ENCODE measurements at regions not wholly inside any gene's neighbourhood (a gene's known extent, or its start where the extent isn't known, plus 50 kb on each side); places are given as distances from the start of the nearest gene placed in this dataset.
"Not testable (repeated sequence)": the region's sequence is repeated elsewhere in the genome, so short reads cannot be mapped to it uniquely, and the experiment has no call there.

DNA sequence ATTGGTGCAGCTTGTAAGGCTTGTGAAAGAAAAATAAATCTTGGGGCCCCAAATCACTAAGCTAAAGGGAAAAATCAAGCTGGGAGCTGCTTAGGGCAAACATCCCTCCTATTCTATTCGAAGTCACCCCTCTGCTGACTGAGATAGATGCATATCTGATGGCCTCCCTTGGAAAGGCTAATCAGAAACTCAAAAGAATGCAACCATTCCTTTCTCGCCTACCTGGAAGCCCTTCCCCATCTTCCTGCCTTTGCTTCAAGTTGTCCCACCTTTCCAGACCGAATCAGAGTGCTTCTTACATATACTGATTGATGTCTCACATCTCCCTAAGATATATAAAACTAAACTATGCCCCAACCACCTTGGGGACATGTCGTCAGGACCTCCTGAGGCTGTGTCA lies 240.3 kb downstream of the SKIDA1 start:
- H3K36me3 ChIP-seq = no peaks in the 10 kb centered on the region
- no peak overlapping the region for H3K4me3 ChIP-seq
- H3K27ac ChIP-seq = no peak overlapping the region
- TF ChIP-seq, protein P1, sequence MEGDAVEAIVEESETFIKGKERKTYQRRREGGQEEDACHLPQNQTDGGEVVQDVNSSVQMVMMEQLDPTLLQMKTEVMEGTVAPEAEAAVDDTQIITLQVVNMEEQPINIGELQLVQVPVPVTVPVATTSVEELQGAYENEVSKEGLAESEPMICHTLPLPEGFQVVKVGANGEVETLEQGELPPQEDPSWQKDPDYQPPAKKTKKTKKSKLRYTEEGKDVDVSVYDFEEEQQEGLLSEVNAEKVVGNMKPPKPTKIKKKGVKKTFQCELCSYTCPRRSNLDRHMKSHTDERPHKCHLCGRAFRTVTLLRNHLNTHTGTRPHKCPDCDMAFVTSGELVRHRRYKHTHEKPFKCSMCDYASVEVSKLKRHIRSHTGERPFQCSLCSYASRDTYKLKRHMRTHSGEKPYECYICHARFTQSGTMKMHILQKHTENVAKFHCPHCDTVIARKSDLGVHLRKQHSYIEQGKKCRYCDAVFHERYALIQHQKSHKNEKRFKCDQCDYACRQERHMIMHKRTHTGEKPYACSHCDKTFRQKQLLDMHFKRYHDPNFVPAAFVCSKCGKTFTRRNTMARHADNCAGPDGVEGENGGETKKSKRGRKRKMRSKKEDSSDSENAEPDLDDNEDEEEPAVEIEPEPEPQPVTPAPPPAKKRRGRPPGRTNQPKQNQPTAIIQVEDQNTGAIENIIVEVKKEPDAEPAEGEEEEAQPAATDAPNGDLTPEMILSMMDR (IDR thresholded peaks at IDR 0.05) = no peak
- no peaks in the 10 kb centered on the region for H3K9me3 ChIP-seq
- intact Hi-C loops (cut with DNase I) = no loop called here
- DNase-seq (no peak), ATAC-seq (no peak)
- H3K4me1 ChIP-seq = no peaks in the 10 kb centered on the region
- H3K27me3 ChIP-seq (ENCODE audit: low read depth) = no peaks in the 10 kb centered on the region

DNA sequence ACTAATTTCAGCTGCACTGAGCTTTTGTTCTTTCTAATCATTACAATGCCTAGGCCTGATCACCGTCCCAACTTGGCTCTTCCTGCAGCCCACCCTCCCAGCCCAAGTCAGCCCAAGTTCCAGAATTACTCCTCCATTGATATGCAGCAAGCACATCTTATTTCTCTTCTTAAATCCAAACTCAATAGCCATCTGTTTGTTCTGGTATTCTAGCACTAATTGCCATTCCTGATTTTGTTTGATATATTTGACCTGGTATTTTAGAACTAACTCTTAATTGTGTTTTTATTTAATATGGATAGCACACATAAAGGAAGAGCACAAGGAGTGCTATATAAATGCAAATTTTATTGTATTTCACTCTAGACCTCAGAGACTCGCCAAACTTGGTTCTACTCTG lies 241.2 kb downstream of the SKIDA1 start:
- intact Hi-C loops (cut with DNase I) = no loop called here
- TF ChIP-seq, protein P1 (IDR thresholded peaks at IDR 0.05) = no peak
- no peak overlapping the region for H3K27ac ChIP-seq

DNA sequence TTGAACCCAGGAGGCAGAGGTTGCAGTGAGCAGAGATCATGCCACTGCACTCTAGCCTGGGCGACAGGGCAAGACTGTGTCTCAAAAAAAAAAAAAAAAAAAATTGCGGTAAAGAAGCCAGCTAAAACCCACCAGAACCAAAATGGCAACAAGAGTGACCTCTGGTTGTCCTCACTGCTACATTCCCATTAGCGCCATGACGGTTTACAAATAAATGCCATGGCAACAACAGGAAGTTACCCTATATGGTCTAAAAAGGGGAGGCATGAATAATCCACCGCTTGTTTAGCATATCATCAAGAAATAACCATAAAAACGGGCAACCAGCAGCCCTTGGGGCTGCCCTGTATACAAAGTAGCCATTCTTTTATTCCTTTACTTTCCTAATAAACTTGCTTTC lies 242.4 kb downstream of the SKIDA1 start:
- ATAC-seq; DNase-seq; H3K9me3 ChIP-seq; intact Hi-C loops (cut with DNase I); H3K4me1 ChIP-seq; H3K27me3 ChIP-seq (ENCODE audit: low read depth); H3K4me3 ChIP-seq; H3K36me3 ChIP-seq; H3K27ac ChIP-seq: not testable (repeated sequence)

More for the DNA sequence above, 241.2 kb downstream of the SKIDA1 start:
- Histone ChIP-seq H3K4me1 (no peaks in the 10 kb centered on the region), H3K27me3 (ENCODE audit: low read depth) (no peaks in the 10 kb centered on the region), H3K36me3 (no peaks in the 10 kb centered on the region), H3K9me3 (no peaks in the 10 kb centered on the region), H3K4me3 (no peak overlapping the region)
- DNase-seq = no peak
- no peak for ATAC-seq

DNA sequence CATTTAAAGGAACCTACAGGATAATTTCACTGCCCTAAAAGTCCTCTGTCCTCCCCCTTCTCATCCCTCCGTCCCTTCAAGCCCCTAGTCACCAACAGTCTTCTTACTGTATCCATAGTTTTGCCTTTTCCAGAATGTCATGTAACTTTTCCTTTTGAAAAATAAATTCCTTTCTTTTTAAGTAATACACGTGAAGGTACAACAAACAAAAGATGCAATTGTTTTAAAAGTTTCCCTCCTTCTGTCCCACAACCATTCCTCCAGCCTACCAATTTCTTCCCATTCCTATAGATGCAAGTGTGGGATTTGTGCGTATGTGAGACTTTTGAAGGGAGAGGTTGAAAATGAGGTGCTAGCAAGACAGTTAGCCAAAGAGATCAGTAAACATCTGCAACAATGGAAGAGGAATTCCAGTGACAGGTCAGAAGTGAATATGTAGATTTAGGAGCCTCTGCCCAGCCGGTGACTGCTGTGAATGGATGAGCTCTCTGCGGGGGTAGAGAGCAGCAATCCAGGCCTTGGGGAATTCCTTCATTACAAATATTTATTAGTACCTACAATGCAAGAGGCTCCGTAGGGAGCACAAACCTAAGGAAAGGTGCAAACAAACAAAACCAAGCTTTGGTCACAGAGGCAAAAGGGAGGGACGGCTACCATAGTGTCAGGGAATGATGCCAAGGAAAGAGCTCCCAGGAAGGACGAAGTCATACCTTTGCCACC lies 243.6 kb downstream of the SKIDA1 start:
- ATAC-seq = no peak
- Histone ChIP-seq H3K4me3 (no peak overlapping the region), H3K36me3 (no peaks in the 10 kb centered on the region), H3K4me1 (no peaks in the 10 kb centered on the region), H3K27ac (no peak overlapping the region), H3K9me3 (no peaks in the 10 kb centered on the region), H3K27me3 (ENCODE audit: low read depth) (no peaks in the 10 kb centered on the region)
- intact Hi-C loops (cut with DNase I) = no loop called here
- no peak for DNase-seq
- TF ChIP-seq, protein P1 (IDR thresholded peaks at IDR 0.05) = no peak

DNA sequence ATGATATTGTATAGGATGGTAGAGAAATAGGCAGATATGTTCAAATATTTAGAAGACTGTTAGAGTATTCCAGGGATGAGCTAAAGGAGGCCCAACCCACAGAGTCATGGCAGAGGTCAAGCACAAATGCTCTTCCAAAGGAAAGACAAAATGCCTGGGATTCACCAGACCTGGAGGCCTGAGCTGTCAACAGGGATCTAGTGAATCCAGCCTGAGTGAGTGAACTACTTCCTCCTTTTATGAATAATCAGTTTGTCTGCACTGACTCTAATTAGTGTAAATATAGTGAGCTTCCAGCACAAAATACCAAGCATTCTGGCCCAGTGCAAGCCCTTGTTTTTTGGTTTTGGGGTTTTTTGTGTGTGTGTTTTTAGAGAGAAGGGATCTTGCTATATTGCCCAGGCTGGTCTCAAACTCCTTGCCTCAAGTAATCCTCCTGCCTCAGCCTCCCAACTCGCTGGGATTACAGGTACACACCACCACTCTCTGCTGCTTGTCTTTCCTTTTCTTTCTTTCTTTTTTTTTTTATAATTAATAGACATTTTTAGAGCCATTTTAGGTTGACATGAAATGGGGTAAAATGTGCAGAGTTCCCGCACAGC lies 244.4 kb downstream of the SKIDA1 start:
- Histone ChIP-seq H3K27me3 (ENCODE audit: low read depth) (no peaks in the 10 kb centered on the region), H3K4me1 (no peaks in the 10 kb centered on the region), H3K27ac (no peak overlapping the region), H3K9me3 (no peaks in the 10 kb centered on the region), H3K36me3 (no peaks in the 10 kb centered on the region), H3K4me3 (no peak overlapping the region)
- no peak for DNase-seq
- ATAC-seq = no peak
- TF ChIP-seq, protein P1 (IDR thresholded peaks at IDR 0.05) = no peak
- intact Hi-C loops (cut with DNase I) = no loop called here

DNA sequence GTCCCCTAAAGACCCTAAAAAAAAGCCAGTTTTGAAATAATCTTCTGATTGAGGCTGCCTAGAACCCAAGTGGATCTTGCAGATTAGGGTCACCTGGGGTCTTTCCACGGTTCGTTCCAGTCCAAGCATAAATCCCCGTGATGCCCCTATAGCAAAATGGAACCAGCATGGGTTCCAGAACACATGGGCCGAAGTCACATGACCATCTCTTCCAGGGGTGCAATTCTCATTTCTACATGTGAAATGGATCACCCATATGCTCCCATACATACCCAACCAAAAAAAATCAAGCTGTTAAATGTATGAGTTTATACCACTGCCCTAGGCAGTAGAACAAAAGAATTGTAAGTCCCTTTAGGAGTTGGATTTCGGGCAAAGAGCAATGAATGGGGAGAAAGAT lies 245.4 kb downstream of the SKIDA1 start:
- no peak overlapping the region for H3K27ac ChIP-seq
- no peak overlapping the region for H3K4me3 ChIP-seq
- H3K36me3 ChIP-seq = no peaks in the 10 kb centered on the region
- ATAC-seq = no peak
- no peaks in the 10 kb centered on the region for H3K4me1 ChIP-seq
- DNase-seq = no peak
- H3K9me3 ChIP-seq = no peaks in the 10 kb centered on the region
- intact Hi-C loops (cut with DNase I) = no loop called here
- TF ChIP-seq, protein P1 (IDR thresholded peaks at IDR 0.05) = no peak
- H3K27me3 ChIP-seq (ENCODE audit: low read depth) = no peaks in the 10 kb centered on the region

Data from lower lobe of right lung (tissue), 2 donors.